ENCODE measurements at regions not wholly inside any gene's neighbourhood (a gene's known extent, or its start where the extent isn't known, plus 50 kb on each side); places are given as distances from the start of the nearest gene placed in this dataset.

DNA sequence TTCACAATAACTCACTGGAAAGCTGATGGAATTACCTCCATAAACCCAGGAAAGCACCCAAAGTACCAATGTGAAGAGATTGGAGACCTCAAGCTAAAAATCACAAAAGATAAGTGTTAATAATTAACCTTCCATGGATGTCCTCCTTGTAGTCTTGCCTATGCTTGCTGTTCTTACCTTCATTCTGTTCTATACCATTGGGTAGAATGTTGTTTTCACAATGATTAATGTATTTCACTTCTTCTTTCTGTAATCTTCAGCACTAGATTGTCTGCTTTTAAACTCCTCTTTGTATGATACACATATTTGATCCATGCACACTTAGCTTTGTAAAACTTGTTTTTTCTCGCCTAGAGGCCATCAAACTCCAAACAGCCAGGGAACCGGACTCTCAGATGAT is 570.3 kb downstream of the RAPGEF2 start:
- no peak overlapping the region for H3K27ac ChIP-seq (ENCODE audit: insufficient read depth, low read length)
- no peak for TF ChIP-seq EZH2 (IDR thresholded peaks at IDR 0.05; ENCODE audit: low read length, missing control alignments)
- no peak for TF ChIP-seq CTCF (conservative IDR thresholded peaks at IDR 0.05 in 1 of 2, IDR thresholded peaks at IDR 0.05 in 1 of 2; ENCODE audit: low read depth in 1 of 2, low read length in 2 of 2)
- no peak overlapping the region for H3K4me3 ChIP-seq (replicated peaks in 1 of 4; ENCODE audit: control extremely low read depth in 1 of 4, insufficient read depth in 1 of 4, low read depth in 3 of 4, low read length in 4 of 4)
- DNase-seq (ENCODE audit: low read depth in 2 of 2), result no peak
- H3K36me3 ChIP-seq (ENCODE audit: control insufficient read depth, insufficient read depth, low read length), result no peaks in the 10 kb centered on the region
- H3K4me2 ChIP-seq (ENCODE audit: extremely low read depth, insufficient read depth, low read length), result no peak overlapping the region
- no peak overlapping the region for H2AFZ ChIP-seq (ENCODE audit: low read length)
- no peak overlapping the region for H3K9ac ChIP-seq (ENCODE audit: insufficient read depth, low read length)
- H3K9me3 ChIP-seq (ENCODE audit: control insufficient read depth, insufficient read depth, low read depth, low read length), result no peaks in the 10 kb centered on the region
- H4K20me1 ChIP-seq (ENCODE audit: control insufficient read depth, extremely low read depth, insufficient read depth, low read length), result no peaks in the 10 kb centered on the region
- H3K79me2 ChIP-seq (ENCODE audit: control insufficient read depth, insufficient read depth, low read length), result no peaks in the 10 kb centered on the region
- H3K4me1 ChIP-seq (ENCODE audit: control insufficient read depth, extremely low read depth, insufficient read depth, low read length), result no peaks in the 10 kb centered on the region
- H3K27me3 ChIP-seq (ENCODE audit: control insufficient read depth, insufficient read depth, low read length), result no peaks in the 10 kb centered on the region

DNA sequence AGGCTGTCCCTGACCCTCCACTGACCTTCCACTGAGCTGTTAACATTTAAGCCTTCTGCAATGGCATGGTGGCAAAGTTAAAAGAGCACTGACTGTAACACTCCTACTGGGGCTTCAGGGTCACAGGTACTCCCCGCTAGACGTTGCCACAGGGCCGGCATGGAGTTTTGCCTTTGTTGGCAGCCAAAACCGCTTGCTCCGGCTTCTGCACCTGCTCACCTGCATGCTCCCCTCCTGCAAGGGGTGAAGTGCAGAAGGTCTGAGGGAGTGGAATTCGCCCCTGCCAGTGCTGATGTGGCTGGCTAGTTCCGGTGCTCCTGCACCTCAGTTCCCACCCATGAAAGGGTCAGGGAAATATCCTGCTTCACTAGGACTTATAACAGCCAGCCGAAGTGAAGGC is 571.4 kb downstream of the RAPGEF2 start:
- H3K36me3 ChIP-seq (ENCODE audit: control insufficient read depth, insufficient read depth, low read length), result no peaks in the 10 kb centered on the region
- no peaks in the 10 kb centered on the region for H3K4me1 ChIP-seq (ENCODE audit: control insufficient read depth, extremely low read depth, insufficient read depth, low read length)
- no peaks in the 10 kb centered on the region for H3K27me3 ChIP-seq (ENCODE audit: control insufficient read depth, insufficient read depth, low read length)
- no peaks in the 10 kb centered on the region for H3K79me2 ChIP-seq (ENCODE audit: control insufficient read depth, insufficient read depth, low read length)
- H3K9me3 ChIP-seq (ENCODE audit: control insufficient read depth, insufficient read depth, low read depth, low read length), result no peaks in the 10 kb centered on the region
- no peak for TF ChIP-seq EZH2 (IDR thresholded peaks at IDR 0.05; ENCODE audit: low read length, missing control alignments)
- no peak for TF ChIP-seq CTCF (conservative IDR thresholded peaks at IDR 0.05 in 1 of 2, IDR thresholded peaks at IDR 0.05 in 1 of 2; ENCODE audit: low read depth in 1 of 2, low read length in 2 of 2)
- H3K4me3 ChIP-seq (replicated peaks in 1 of 4; ENCODE audit: control extremely low read depth in 1 of 4, insufficient read depth in 1 of 4, low read depth in 3 of 4, low read length in 4 of 4), result no peak overlapping the region
- DNase-seq (ENCODE audit: low read depth in 2 of 2), result no peak
- H4K20me1 ChIP-seq (ENCODE audit: control insufficient read depth, extremely low read depth, insufficient read depth, low read length), result no peaks in the 10 kb centered on the region
- H3K9ac ChIP-seq (ENCODE audit: insufficient read depth, low read length), result no peak overlapping the region
- no peak overlapping the region for H2AFZ ChIP-seq (ENCODE audit: low read length)
- H3K27ac ChIP-seq (ENCODE audit: insufficient read depth, low read length), result no peak overlapping the region
- H3K4me2 ChIP-seq (ENCODE audit: extremely low read depth, insufficient read depth, low read length), result no peak overlapping the region

DNA sequence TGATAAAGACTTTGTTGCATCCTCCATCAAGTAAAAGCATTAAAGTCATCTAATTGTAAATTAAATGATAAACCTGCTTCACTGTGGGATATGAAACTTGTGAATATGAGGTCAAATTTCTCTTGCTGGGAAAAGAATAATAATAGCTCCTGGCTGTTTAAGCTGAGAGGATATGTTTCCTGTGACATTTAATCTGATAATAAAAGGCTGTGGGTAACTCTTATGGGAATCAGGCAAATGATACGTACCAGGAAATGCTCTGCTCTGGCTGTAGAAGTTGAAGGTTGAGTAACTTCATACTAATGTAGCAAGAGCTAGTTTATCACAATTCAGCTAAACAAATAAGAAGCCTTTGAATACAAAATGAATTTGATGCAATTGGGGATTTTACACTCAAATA is 574.6 kb downstream of the RAPGEF2 start:
- H3K36me3 ChIP-seq (ENCODE audit: control insufficient read depth, insufficient read depth, low read length), result no peaks in the 10 kb centered on the region

More for the DNA sequence above, 574.6 kb downstream of the RAPGEF2 start:
- Histone ChIP-seq H3K4me2 (ENCODE audit: extremely low read depth, insufficient read depth, low read length) (no peak overlapping the region), H3K27ac (ENCODE audit: insufficient read depth, low read length) (no peak overlapping the region), H2AFZ (ENCODE audit: low read length) (no peak overlapping the region), H4K20me1 (ENCODE audit: control insufficient read depth, extremely low read depth, insufficient read depth, low read length) (no peaks in the 10 kb centered on the region), H3K4me1 (ENCODE audit: control insufficient read depth, extremely low read depth, insufficient read depth, low read length) (no peaks in the 10 kb centered on the region), H3K9ac (ENCODE audit: insufficient read depth, low read length) (no peak overlapping the region), H3K9me3 (ENCODE audit: control insufficient read depth, insufficient read depth, low read depth, low read length) (no peaks in the 10 kb centered on the region), H3K4me3 (replicated peaks in 1 of 4; ENCODE audit: control extremely low read depth in 1 of 4, insufficient read depth in 1 of 4, low read depth in 3 of 4, low read length in 4 of 4) (no peak overlapping the region), H3K27me3 (ENCODE audit: control insufficient read depth, insufficient read depth, low read length) (no peaks in the 10 kb centered on the region), H3K79me2 (ENCODE audit: control insufficient read depth, insufficient read depth, low read length) (no peaks in the 10 kb centered on the region)
- TF ChIP-seq EZH2 (IDR thresholded peaks at IDR 0.05; ENCODE audit: low read length, missing control alignments) (no peak), CTCF (conservative IDR thresholded peaks at IDR 0.05 in 1 of 2, IDR thresholded peaks at IDR 0.05 in 1 of 2; ENCODE audit: low read depth in 1 of 2, low read length in 2 of 2) (no peak)
- DNase-seq (ENCODE audit: low read depth in 2 of 2), result peak in 1 of 2 donors; percentile 69

Measured in fibroblast of lung (primary cell).